ENCODE measurements at regions not wholly inside any gene's neighbourhood (a gene's known extent, or its start where the extent isn't known, plus 50 kb on each side); places are given as distances from the start of the nearest gene placed in this dataset.

DNA sequence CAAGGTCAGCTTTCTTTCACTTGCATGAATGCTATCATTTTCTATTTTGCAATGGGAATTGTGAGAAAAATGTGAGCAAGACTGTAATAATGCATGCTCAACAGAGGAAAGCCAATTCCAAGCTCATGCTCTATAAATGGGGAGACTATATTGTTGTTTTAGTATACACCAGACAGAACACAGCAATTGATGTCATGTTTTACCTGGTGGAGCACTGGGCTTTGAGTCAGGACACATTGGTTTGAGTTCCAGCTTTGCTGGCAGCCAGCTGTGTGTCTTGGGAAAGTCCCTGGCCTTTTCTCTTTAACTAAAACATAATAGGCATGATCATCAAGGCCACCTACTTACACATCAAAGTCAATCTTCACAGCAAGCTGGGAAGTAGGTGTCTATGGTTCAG is 83.3 kb downstream of the FOXA2 start:
- in situ Hi-C loops (cut with MboI): no loop called here
- ChIA-PET CTCF (ENCODE audit: low intra/inter-chr PET ratio) (no interaction called here), POLR2A (interaction anchor here (0.5 kb wide), 1 partner anchor 125 kb away, joined by 3 read pairs; no protein-coding TSS in a partner anchor)
- Histone ChIP-seq H3K79me2 (ENCODE audit: control insufficient read depth, insufficient read depth, low read length) (no peaks in the 10 kb centered on the region), H2AFZ (ENCODE audit: low read depth, low read length) (no peak overlapping the region), H3K4me3 (no peak overlapping the region), H3K9ac (ENCODE audit: insufficient read depth in 1 of 2, low read depth in 2 of 2, low read length in 2 of 2) (no peak overlapping the region), H3K4me2 (ENCODE audit: insufficient read depth, low read length) (no peak overlapping the region), H3K9me1 (ENCODE audit: control insufficient read depth, insufficient read depth, low read length) (no peaks in the 10 kb centered on the region), H3K9me3 (replicated peaks; ENCODE audit: control insufficient read depth, insufficient read depth, low read depth, low read length) (no peaks in the 10 kb centered on the region), H4K20me1 (replicated peaks; ENCODE audit: control insufficient read depth, insufficient read depth, low read length) (no peaks in the 10 kb centered on the region), H3K27me3 (ENCODE audit: control insufficient read depth in 2 of 2, insufficient read depth in 2 of 2, low read length in 2 of 2) (peaks cover 0 to 17% of the 10 kb centered on the region in 2 experiments; a peak in 2 of 5 replicates), H3K4me1 (replicated peaks in 1 of 2; ENCODE audit: control insufficient read depth in 2 of 2, insufficient read depth in 2 of 2, low read length in 2 of 2) (no peaks in the 10 kb centered on the region; a peak in 1 of 5 replicates), H3K36me3 (ENCODE audit: control insufficient read depth, insufficient read depth, low read length) (no peaks in the 10 kb centered on the region), H3K27ac (ENCODE audit: extremely low read depth, low read depth, low read length) (no peak overlapping the region)
- no peak for TF ChIP-seq FOXA1 (IDR thresholded peaks at IDR 0.05; ENCODE audit: borderline replicate concordance)
- TF ChIP-seq CHD2 (IDR thresholded peaks at IDR 0.05; ENCODE audit: low read depth, low read length): no peak
- TF ChIP-seq GTF2A2 (tag; IDR thresholded peaks at IDR 0.05): no peak
- TF ChIP-seq ZEB2 (IDR thresholded peaks at IDR 0.05): no peak
- TF ChIP-seq SIN3B (IDR thresholded peaks at IDR 0.05; ENCODE audit: low read depth): no peak
- no peak for TF ChIP-seq MLX (CRISPR knock-in tag; conservative IDR thresholded peaks at IDR 0.05)
- no peak for TF ChIP-seq TRIM28 (IDR thresholded peaks at IDR 0.05)
- TF ChIP-seq PREB (CRISPR knock-in tag; IDR thresholded peaks at IDR 0.05): no peak
- TF ChIP-seq L3MBTL2 (IDR thresholded peaks at IDR 0.05): no peak
- TF ChIP-seq DPF2 (IDR thresholded peaks at IDR 0.05): no peak
- TF ChIP-seq ZNF830 (CRISPR knock-in tag; IDR thresholded peaks at IDR 0.05): no peak
- no peak for TF ChIP-seq ZBTB8A (IDR thresholded peaks at IDR 0.05; ENCODE audit: partially characterized antibody)
- TF ChIP-seq BCLAF1 (IDR thresholded peaks at IDR 0.05; ENCODE audit: borderline replicate concordance in 1 of 2, control insufficient read depth in 1 of 2, low read depth in 2 of 2, low read length in 1 of 2): no peak
- FAIRE-seq (no peak), DNase-seq (ENCODE audit: extremely low read depth in 1 of 4, low spot score in 3 of 4) (no peak), ATAC-seq (no peak)
- no TSS peak for BruUV-seq (replicated peaks)
- intact Hi-C loops (cut with micrococcal nuclease): no loop called here

All from K562 (cell line).